ENCODE measurements at regions not wholly inside any gene's neighbourhood (a gene's known extent, or its start where the extent isn't known, plus 50 kb on each side); places are given as distances from the start of the nearest gene placed in this dataset.

DNA sequence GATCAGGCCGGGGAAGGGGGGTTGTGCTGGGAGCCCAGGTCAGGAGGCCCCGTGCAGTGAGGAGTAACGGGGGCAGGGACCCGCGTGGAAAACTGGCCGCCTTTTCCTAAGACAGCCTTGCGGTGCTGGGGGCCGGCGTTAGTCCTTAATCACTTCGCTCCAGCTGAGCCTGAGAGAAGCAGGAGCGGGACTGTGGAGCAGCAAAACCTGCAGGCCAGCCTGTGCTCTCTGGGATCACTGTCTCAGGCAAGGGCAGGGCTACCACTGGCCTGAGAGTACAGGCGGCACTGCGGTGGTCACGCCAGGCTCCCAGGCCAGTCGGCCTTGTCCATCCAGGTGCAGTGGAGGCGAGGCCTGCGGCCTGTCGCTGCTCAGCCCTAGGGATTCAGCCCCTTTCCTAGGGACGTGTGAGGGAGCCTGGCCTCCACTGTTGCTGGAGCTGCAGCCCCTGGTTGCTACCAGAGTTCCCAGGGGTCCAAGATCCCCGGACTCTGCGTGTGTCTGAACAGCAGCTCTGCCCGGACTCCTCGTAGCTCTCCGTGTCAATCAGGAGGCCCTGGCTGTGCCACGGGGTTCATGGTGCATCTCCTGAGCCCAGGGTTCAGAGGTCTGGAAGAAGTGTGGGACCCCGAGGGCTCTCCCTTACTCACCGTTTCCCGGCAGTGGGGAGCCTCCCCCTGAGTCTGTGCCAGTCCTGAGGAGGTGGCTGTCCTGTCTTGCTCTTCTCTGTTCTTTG is 2141.7 kb upstream of the TENM3 start:
- no peak for DNase-seq

DNA sequence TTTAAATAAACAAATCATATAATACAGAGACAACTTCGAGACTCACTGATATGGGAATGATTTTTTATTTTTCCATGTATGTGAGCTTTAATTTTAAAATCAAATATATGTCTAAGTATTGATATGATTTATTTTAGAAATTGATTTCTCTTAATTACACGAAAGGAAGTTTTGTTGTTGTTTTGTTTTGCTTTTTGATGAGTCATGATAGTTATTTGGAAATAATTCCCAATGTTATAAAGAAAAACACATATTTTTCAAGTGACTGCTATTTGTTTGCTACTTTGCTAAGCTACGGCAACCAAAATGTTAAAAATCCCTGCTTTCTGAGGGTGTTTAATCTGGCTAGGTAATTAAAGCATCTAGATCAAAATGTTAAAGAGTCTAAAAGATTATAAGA is 2139.4 kb upstream of the TENM3 start:
- DNase-seq, result no peak

DNA sequence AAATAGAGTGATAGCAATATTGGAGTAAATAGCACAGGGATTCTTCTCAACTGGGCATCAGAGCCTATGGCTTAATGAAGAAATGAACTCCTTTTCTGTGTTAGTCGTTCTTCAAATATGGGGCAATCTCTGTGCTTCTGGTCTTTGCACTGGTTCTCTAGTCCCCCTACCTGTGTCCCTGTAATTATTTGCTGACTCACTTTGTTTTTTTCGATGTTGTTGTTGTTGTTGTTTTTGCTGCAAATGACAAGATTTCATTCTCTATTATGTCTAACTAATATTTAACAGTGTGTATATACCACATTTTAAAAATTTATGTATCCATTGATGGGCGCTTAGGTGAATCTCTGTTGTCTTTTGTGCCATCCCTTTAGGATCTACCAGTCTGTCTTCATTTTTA is 2137.8 kb upstream of the TENM3 start:
- no peak for DNase-seq

DNA sequence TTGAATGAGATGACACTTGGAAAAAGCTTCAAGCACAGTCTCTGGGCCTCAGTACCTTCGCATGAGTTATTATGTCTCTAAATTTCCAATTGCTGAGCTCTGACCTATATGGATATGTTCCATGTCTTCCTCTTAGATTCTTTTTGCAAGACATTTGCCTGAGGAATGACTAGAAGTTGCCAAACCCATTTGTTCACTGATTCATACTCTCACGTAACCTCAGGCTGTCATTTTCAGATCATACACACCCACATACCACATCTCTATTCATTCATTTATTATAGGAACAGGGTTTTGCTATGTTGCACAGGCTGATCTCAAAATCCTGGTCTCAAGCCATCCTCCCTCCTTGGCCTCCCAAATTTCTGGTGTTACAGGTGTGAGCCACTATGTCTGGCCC is 2137.1 kb upstream of the TENM3 start:
- no peak for DNase-seq

DNA sequence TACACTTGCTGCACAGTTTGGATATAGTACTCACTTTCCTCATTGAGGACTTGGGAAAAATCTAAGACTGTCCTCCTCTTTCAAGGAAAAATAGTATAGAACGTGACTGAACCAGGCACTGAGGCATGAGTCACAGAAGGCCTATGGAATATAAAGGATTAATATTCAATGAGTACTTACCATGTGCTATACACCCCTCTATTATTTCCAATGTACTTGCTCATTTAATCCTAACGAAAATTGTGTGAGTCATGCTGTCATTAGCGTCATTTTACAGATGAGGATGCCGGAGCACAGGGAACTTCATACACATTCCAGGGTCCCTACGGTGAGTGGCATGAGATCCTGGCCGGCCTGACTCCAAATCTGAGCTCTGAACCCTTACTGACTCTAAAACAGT is 2136.2 kb upstream of the TENM3 start:
- no peak for DNase-seq

GRCh38 chr4:180116840-180117239 is 2126.4 kb upstream of the TENM3 start:
- no peak for DNase-seq

- DNase-seq, result no peak
Measured at GRCh38 chr4:180120068-180120467, 2123.1 kb upstream of the TENM3 start.

DNA sequence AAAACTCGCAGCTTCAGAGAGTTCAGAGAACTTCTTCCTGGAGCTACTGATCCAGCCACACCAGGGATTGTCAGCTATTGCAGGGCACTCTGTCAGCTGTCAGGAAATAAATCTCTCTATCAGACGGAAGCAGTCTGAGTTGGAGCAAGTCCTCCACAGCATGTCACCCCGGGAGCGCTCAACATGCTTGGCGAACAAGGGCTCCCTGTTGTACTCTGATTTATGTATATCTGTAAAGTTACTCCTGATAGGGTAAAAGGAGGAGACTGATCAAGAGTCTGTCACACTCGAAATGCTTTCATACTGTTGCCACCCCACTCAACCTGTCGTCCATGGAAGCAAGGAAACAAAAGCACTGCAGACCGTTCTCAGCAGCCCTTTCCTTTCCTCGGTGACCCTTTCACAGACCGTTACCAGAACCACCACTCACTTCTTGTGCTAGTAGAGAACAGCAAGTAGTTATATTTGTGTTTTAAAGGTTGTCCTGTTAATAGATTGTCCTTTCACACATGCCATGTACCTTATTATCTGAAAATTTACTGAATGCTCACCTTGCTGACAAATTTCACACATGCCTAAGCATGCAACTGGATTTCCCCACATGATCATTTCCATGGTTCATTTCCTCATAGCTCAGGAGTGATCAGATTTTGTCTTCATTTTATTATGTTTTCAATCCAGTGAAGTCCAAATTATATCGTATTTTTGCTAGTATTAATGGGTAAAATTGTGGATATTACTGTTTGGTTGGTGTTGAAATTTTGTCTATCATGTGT is 2108.9 kb upstream of the TENM3 start:
- DNase-seq, result no peak

DNA sequence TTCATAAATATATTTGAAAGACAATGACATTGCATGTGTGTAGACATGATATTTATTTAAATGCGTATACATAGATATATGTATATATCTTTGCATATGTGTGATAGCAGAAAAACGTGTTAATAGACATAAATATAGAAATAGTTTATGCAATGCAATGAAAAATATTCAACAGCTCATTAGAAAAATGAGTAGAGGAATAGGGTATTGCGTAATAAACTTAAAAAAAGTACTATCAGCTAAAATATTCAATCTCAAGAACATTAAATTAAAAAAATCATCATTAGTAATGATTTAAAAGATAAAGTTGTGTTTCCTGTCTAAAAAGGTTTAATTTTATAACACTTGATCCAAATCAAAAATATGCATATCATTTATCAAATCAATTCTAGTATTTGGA is 2101.5 kb upstream of the TENM3 start:
- no peak for DNase-seq

DNA sequence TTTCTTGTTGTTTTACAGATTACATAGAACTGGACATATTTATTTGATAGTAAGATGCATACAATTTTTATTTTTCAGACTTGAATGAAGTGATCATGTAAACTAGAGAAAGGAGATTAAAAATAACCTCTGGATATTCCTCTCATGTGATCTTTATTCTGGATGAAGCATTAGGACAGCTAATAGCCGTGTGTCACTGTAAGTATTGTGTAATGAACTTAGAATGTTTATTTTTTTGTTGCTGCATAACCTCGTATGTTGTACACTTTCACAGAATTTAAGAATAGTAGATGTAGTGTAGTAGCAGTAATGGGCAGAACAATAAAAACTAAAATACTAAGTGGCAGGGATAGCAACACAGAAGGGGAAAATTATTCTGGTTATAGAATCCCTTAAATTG is 2094.5 kb upstream of the TENM3 start:
- DNase-seq, result no peak

GRCh38 chr4:180150818-180151217 is 2092.4 kb upstream of the TENM3 start:
- DNase-seq, result peak in 1 of 2 experiments; percentile 9

DNA sequence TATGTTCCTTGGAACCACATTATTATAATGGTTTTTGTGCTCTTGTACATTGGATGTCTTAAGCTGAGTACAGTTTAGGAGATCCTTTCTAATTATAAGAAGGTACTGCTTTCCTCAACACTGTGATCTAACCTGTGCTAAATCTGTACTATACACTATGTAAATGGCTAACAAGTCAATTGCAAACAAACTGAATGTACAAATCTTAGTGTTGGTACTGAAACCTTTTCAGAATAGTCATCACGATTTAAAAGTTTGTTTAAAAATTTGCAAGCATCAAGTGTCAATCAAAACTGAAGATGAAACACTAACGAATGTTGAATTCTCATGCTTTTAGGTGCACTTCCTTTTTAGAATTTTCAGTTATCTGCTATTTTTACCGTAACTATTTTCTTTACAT is 2090.4 kb upstream of the TENM3 start:
- no peak for DNase-seq

DNA sequence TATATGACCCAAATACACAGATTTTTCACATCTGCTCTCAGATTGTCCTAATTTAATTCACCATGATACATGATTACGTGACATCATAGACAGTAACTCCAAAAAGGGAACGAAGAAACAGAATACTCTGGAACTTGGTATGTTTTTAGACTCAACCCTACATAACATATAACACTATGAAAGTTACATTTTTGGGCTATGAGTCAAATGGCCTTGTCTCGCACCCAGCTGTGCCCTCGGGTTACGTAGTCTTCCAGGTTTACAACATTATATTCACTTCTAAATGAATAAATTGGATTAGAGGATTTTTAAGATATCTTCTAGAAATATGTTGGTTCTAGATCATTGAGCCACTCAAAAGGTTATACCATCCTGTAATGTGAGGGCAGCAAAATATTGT is 2089.6 kb upstream of the TENM3 start:
- no peak for DNase-seq

DNA sequence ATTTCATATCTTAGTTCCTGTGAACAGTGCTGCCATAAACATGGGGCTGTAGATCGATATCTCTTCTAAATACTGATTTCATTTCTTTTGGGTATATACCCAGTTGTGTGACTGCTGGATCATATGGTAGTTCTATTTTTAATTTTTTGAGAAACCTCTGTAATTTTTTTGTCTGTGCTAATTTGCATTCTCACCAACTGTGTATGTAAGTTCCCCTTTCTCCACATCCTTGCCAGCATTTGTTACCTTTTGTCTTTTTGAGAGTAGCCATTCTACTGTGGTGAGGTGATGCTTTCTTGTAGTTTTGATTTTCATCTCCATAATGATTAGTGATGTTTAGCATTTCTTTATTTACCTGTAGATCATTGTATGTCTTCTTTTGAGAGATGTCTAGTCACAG is 2086.5 kb upstream of the TENM3 start:
- DNase-seq, result no peak

- DNase-seq, result no peak
Measured at GRCh38 chr4:180160195-180160983, 2082.8 kb upstream of the TENM3 start.

DNA sequence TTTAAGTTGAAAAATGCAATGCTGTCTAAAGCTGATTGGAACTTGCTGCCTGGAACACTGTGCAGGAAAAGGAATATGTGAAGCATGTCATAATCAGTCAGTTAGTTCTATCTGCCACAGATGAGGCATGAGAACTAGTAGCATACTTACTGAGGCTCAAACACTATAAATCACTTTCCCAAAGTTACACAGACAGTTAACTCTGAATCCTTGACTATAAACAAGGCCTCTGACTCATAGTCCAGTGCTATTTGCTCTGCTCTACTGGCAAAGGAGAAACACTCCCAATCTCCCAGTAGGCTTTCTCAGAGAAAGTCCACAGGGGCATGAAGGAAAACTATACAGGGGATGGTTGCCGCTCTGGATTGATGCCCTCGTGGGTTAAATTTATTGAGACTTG is 2078.4 kb upstream of the TENM3 start:
- DNase-seq, result no peak

DNA sequence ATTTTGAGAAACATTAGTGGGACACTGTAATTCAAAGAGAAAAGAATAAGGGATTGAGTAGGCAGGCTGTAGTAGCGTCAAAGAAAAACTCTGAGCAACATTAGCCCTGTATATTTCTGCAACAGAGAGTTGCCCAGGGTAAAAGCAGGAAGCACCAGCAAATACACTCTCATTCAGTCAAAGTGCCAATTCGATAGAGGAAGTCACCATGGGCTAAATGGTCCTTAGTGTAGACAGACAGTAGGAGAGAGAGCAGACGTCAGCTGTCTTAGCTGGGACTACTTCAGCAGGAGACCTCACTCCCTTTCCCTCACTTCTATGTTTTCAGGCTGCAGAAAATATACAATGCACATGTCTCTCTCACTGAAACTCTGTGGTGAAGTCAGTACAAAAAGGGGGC is 2073.8 kb upstream of the TENM3 start:
- no peak for DNase-seq

- DNase-seq, result no peak
Measured at GRCh38 chr4:180169966-180170365, 2073.2 kb upstream of the TENM3 start.

DNA sequence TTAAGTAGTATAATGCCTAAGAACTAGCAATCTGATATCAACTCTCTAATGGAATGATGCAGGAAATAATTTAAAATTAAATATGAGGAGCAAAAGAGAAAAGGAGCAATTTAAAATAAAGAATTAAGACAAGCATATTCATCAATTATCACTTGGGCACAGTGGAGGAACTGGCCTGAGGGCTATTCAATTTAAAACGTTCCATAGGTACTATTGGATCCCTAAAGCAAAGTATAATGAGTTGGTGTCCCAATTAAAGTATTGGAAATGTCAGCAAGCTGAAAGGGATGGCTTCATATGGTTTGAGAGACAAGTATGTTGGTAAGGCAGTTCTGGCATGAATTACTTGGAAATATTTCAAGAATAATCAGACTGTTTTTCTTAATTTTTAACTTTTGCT is 2064.1 kb upstream of the TENM3 start:
- DNase-seq, result no peak

DNA sequence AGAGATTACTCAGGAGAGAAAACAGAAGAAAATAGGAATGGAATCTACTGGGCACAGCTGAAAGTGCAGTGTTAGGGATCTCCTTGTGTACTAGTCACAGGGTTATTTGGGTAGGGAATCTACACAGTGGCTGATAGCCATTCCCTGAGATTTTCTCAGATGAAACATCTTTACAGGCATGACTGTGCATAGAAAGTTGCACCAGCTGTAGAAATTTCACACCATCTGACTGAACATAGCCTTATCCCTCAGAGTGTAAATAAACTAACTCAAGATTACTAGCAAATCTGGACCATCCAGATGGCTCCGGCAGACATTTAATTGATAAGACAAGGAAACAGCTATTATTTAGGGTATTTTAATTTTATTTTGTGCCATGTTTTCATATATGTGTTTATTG is 2053.5 kb upstream of the TENM3 start:
- no peak for DNase-seq

GRCh38 chr4:180190382-180190781 is 2052.8 kb upstream of the TENM3 start:
- DNase-seq, result no peak

DNA sequence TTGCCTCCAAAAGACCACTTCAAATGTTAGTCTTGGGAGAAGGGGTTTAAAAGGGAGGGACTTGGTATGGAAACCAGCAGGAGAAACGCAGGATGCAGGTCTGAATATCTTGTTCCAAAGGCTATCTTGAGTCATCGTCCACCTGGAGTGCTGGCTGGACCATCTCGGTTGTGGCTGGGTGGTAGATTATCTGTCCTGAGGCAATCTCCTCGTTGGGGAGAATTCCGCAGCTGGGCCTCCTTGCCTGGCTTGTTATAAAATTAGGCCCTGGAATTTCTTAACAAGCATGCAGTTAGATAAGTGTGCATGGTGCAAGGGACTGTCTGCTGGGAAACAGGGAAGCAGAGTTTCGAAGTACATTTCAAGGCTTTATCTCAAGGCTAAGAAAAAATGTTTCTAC is 2045.7 kb upstream of the TENM3 start:
- no peak for DNase-seq

- no peak for DNase-seq
Measured at GRCh38 chr4:180203349-180203748, 2039.9 kb upstream of the TENM3 start.

GRCh38 chr4:180205276-180205675 is 2037.9 kb upstream of the TENM3 start:
- DNase-seq, result no peak
